IMR-90 (cell line): ENCODE measurements at regions not wholly inside any gene's neighbourhood (a gene's known extent, or its start where the extent isn't known, plus 50 kb on each side); places are given as distances from the start of the nearest gene placed in this dataset.

Source experiments
- ATAC-seq: fragments of 200-7000 bp; cut with Tn5 transposase; 2 replicates; pipeline ENCODE4 v1.9.1; 2020; ENCODE audit warnings: low read depth, mild to moderate bottlenecking, moderate library complexity
- BruUV-seq: library from RNA; stranded (reverse); fragments of 400-500 nt; replicated peaks from 2 replicates; lab custom pipeline; 2021; lab: Mats Ljungman, UMichigan
- CTCF ChIA-PET: fragments of 300-600 bp; formaldehyde crosslinking; extraction: SDS; loops from one replicate; lab custom pipeline; 2021; ENCODE audit warnings: antibody characterized with exemption; lab: Yijun Ruan, JAX
- POLR2A ChIA-PET: fragments of 300-600 bp; sonication (Branson Sonifier 250); formaldehyde crosslinking; loops from one replicate; lab custom pipeline; 2022; ENCODE audit warnings: antibody characterized with exemption; ENCODE audit not compliant: unreplicated experiment; lab: Charles Lee
- DNase-seq: peaks from one replicate; pipeline ENCODE4 v3.0.0; 2013
- H2AFZ ChIP-seq: replicated peaks from 2 replicates; pipeline ENCODE3; 2013; ENCODE audit warnings: low read length, mild to moderate bottlenecking; ENCODE audit not compliant: poor library complexity
- H2AK5ac ChIP-seq: 2 replicates; pipeline ENCODE4 v1.6.1; 2013; ENCODE audit warnings: low read depth, low read length, inconsistent platforms
- H2AK9ac ChIP-seq: replicated peaks from 2 replicates; pipeline ENCODE3; 2013; ENCODE audit warnings: mild to moderate bottlenecking, low read depth, low read length, moderate library complexity; ENCODE audit not compliant: poor library complexity
- H2BK120ac ChIP-seq: 2 replicates; pipeline ENCODE4 v1.6.1; 2013; ENCODE audit warnings: low read depth, low read length, inconsistent platforms
- H2BK15ac ChIP-seq: 3 replicates; pipeline ENCODE4 v1.6.1; 2013; ENCODE audit warnings: low read depth, low read length, inconsistent platforms
- H2BK20ac ChIP-seq: 2 replicates; pipeline ENCODE4 v1.6.1; 2013; ENCODE audit warnings: low read depth, mild to moderate bottlenecking, inconsistent platforms, low read length, moderate library complexity
- H2BK5ac ChIP-seq: 2 replicates; pipeline ENCODE4 v1.6.1; 2013; ENCODE audit warnings: mild to moderate bottlenecking, low read depth, low read length, inconsistent platforms; ENCODE audit not compliant: poor library complexity, severe bottlenecking
- H3K14ac ChIP-seq: replicated peaks from 2 replicates; pipeline ENCODE4 v1.6.1; 2013; ENCODE audit warnings: low read depth, low read length, inconsistent platforms
- H3K18ac ChIP-seq: 2 replicates; pipeline ENCODE4 v1.6.1; 2013; ENCODE audit warnings: low read depth, low read length, control low read depth
- H3K23ac ChIP-seq: 2 replicates; pipeline ENCODE4 v1.6.1; 2013; ENCODE audit warnings: low read depth, low read length, inconsistent platforms
- H3K27ac ChIP-seq: 2 replicates; pipeline ENCODE4 v1.5.1; 2013; ENCODE audit warnings: mild to moderate bottlenecking, control low read depth, low read length; ENCODE audit not compliant: insufficient read depth
- H3K27me3 ChIP-seq: 2 replicates; pipeline ENCODE4 v1.6.1; 2013; ENCODE audit warnings: low read length; ENCODE audit not compliant: control insufficient read depth, insufficient read depth
- H3K36me3 ChIP-seq: 2 replicates; pipeline ENCODE4 v1.6.1; 2013; ENCODE audit warnings: low read length, mixed read lengths; ENCODE audit not compliant: control insufficient read depth, insufficient read depth
- H3K4ac ChIP-seq: 2 replicates; pipeline ENCODE4 v1.6.1; 2013; ENCODE audit warnings: low read depth, low read length, inconsistent platforms
- H3K4me1 ChIP-seq: 2 replicates; pipeline ENCODE4 v1.6.1; 2013; ENCODE audit warnings: low read length, mixed read lengths; ENCODE audit not compliant: control insufficient read depth, insufficient read depth
- H3K4me2 ChIP-seq: 2 replicates; pipeline ENCODE4 v1.6.1; 2013; ENCODE audit warnings: low read depth, mild to moderate bottlenecking, control low read depth, low read length, moderate library complexity
- H3K4me3 ChIP-seq: 2 replicates; pipeline ENCODE4 v1.5.1; 2013; ENCODE audit warnings: low read depth, mild to moderate bottlenecking, control low read depth, low read length, moderate library complexity; ENCODE audit not compliant: insufficient read depth
- H3K56ac ChIP-seq: 2 replicates; pipeline ENCODE4 v1.6.1; 2013; ENCODE audit warnings: low read length, inconsistent platforms; ENCODE audit not compliant: insufficient read depth; ENCODE audit errors: extremely low read depth
- H3K79me1 ChIP-seq, 2 experiments: 2 replicates each; pipeline ENCODE4 v1.6.1; 2013; ENCODE audit warnings: low read length in 2 of 2, inconsistent platforms in 1 of 2, low read depth in 1 of 2
- H3K9ac ChIP-seq: 2 replicates; pipeline ENCODE4 v1.6.1; 2013; ENCODE audit warnings: low read depth, low read length, control low read depth
- H3K9me1 ChIP-seq: 2 replicates; pipeline ENCODE4 v1.6.1; 2013; ENCODE audit warnings: low read length, inconsistent platforms; ENCODE audit not compliant: insufficient read depth
- H3K9me3 ChIP-seq: 2 replicates; pipeline ENCODE4 v1.6.1; 2013; ENCODE audit warnings: low read length; ENCODE audit not compliant: control insufficient read depth, insufficient read depth
- H4K20me1 ChIP-seq: 2 replicates; pipeline ENCODE4 v1.6.1; 2013; ENCODE audit warnings: low read length, inconsistent platforms; ENCODE audit not compliant: insufficient read depth
- H4K5ac ChIP-seq: 2 replicates; pipeline ENCODE4 v1.6.1; 2013; ENCODE audit warnings: mild to moderate bottlenecking, low read depth, low read length, control low read depth
- H4K8ac ChIP-seq, 2 experiments: 2 replicates each; pipeline ENCODE4 v1.6.1; 2013; ENCODE audit warnings: low read depth in 2 of 2, low read length in 2 of 2, control low read depth in 1 of 2, inconsistent platforms in 1 of 2
- H4K91ac ChIP-seq: 2 replicates; pipeline ENCODE4 v1.6.1; 2013; ENCODE audit warnings: low read depth, low read length, inconsistent platforms; ENCODE audit not compliant: insufficient read depth
- BHLHE40 ChIP-seq: fragments of 150-350 bp; IDR thresholded peaks from 2 replicates; pipeline ENCODE4 v1.6.1; 2016; ENCODE audit warnings: mild to moderate bottlenecking, low read depth, low read length
- CEBPB ChIP-seq: IDR thresholded peaks from 2 replicates; pipeline ENCODE4 v1.6.1; 2012; ENCODE audit warnings: low read depth, low read length, improper control_type of control experiment
- MAZ ChIP-seq: IDR thresholded peaks from 2 replicates; pipeline ENCODE4 v1.6.1; 2012; ENCODE audit warnings: low read depth, mild to moderate bottlenecking, low read length, improper control_type of control experiment, moderate library complexity, borderline replicate concordance
- MXI1 ChIP-seq: IDR thresholded peaks from 2 replicates; pipeline ENCODE4 v1.6.1; 2012; ENCODE audit warnings: low read depth, mild to moderate bottlenecking, low read length, moderate library complexity, borderline replicate concordance
- RAD21 ChIP-seq: IDR thresholded peaks from 2 replicates; pipeline ENCODE4 v1.6.1; 2012; ENCODE audit warnings: low read length, improper control_type of control experiment
- RFX5 ChIP-seq: IDR thresholded peaks from 2 replicates; pipeline ENCODE4 v1.8.0; 2012; ENCODE audit warnings: low read depth, mild to moderate bottlenecking, low read length, moderate library complexity
- WGBS, 2 experiments: methylation state at CpG; one replicate each; pipeline versions ENCODE4 v1.1.5 to v1.1.7; 2013; ENCODE audit warnings: missing lambda C conversion rate in 2 of 2; ENCODE audit not compliant: insufficient read length in 1 of 2; ENCODE audit errors: extremely low coverage in 2 of 2; 5-methylcytosine and 5-hydroxymethylcytosine counted together
- dilution Hi-C: fragments of 300-500 bp; cut with HindIII; formaldehyde crosslinking; loops from one replicate; pipeline ENCODE4 v1.14.3; 2018; ENCODE audit warnings: low sequenced_read_pairs; ENCODE audit not compliant: unreplicated experiment
- in situ Hi-C: fragments of 300-500 bp; cut with MboI; formaldehyde crosslinking; loops from 3 replicates; pipeline ENCODE4 v1.14.3; 2019; ENCODE audit warnings: low sequenced_read_pairs, inconsistent platforms, mixed read lengths
- intact Hi-C: fragments of 100-400 bp; cut with micrococcal nuclease; formaldehyde crosslinking; loops from 2 replicates; pipeline ENCODE4 v1.10.0; 2022

DNA sequence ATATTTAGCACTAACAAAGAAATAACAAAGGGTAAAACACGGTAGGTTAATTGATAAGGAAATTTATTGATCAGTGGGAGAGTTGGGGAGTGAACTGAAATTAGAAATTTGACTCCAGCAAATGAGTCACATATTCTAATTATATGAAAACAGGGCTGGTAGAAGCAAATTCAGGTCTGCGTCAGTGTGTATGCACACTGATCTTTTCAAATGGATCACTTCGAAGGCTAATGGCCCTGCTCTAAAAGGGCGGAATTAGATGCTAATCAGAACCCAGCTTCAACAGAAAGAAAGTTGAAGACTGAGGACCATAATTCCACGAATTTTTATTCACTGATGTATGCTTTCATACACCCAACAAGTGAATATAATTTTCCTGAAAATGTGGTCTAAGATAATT is 762.4 kb upstream of the DPPA4 start:
- no peaks in the 10 kb centered on the region for H3K4me1 ChIP-seq
- dilution Hi-C loops, result no loop called here
- TF ChIP-seq RFX5 (no peak), MAZ (no peak), CEBPB (no peak), MXI1 (no peak), RAD21 (no peak), BHLHE40 (no peak)
- H2BK20ac ChIP-seq, result no peak overlapping the region
- BruUV-seq, result no TSS peak
- H3K9me3 ChIP-seq, result no peaks in the 10 kb centered on the region
- H3K27ac ChIP-seq, result no peak overlapping the region
- POLR2A ChIA-PET, result no interaction called here
- in situ Hi-C loops, result no loop called here
- no peak overlapping the region for H2AFZ ChIP-seq
- H3K4me3 ChIP-seq, result no peak overlapping the region
- H2BK5ac ChIP-seq, result no peak overlapping the region
- no peaks in the 10 kb centered on the region for H4K20me1 ChIP-seq
- H2BK15ac ChIP-seq, result no peak overlapping the region
- no peak overlapping the region for H3K4me2 ChIP-seq
- H3K14ac ChIP-seq, result no peak overlapping the region
- H2BK120ac ChIP-seq, result no peak overlapping the region
- DNase-seq, result no peak
- no peaks in the 10 kb centered on the region for H3K9me1 ChIP-seq
- H2AK5ac ChIP-seq, result no peak overlapping the region
- H3K56ac ChIP-seq, result no peak overlapping the region
- H3K4ac ChIP-seq, result no peak overlapping the region
- no peak overlapping the region for H2AK9ac ChIP-seq
- no peak overlapping the region for H4K5ac ChIP-seq
- H3K36me3 ChIP-seq, result no peaks in the 10 kb centered on the region
- no peak overlapping the region for H4K91ac ChIP-seq
- no peaks in the 10 kb centered on the region for H3K27me3 ChIP-seq
- intact Hi-C loops, result no loop called here
- H3K23ac ChIP-seq, result no peak overlapping the region
- H4K8ac ChIP-seq, result no peak overlapping the region
- no peaks in the 10 kb centered on the region for H3K79me1 ChIP-seq
- no CpG with 5 or more reads among the region's 5 CpGs for WGBS, 2 experiments
- no peak for ATAC-seq
- CTCF ChIA-PET, result no interaction called here
- H3K18ac ChIP-seq, result no peak overlapping the region
- H3K9ac ChIP-seq, result no peak overlapping the region
